ENCODE measurements at regions not wholly inside any gene's neighbourhood (a gene's known extent, or its start where the extent isn't known, plus 50 kb on each side); places are given as distances from the start of the nearest gene placed in this dataset.

DNA sequence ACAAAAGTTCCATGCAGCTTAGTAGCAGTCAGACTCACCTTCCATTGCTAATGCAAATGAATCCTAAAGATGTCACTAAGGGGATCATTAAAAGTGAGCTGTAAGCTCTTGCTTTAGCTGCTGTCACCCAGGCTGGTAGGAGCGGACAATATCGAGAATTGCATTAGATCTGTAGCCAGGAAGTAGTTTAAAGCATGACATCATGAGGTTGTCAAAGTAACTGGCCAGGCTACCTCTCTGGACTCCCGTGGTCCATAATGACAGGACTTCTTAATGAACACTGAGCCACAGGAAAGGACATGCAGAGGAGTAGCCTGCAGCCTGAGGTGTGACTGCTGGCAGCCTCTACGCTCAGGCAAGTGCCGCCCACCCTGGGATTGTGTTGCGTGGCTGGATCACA is 522.3 kb upstream of the NBEA start (continued):
- TF ChIP-seq, protein P1, sequence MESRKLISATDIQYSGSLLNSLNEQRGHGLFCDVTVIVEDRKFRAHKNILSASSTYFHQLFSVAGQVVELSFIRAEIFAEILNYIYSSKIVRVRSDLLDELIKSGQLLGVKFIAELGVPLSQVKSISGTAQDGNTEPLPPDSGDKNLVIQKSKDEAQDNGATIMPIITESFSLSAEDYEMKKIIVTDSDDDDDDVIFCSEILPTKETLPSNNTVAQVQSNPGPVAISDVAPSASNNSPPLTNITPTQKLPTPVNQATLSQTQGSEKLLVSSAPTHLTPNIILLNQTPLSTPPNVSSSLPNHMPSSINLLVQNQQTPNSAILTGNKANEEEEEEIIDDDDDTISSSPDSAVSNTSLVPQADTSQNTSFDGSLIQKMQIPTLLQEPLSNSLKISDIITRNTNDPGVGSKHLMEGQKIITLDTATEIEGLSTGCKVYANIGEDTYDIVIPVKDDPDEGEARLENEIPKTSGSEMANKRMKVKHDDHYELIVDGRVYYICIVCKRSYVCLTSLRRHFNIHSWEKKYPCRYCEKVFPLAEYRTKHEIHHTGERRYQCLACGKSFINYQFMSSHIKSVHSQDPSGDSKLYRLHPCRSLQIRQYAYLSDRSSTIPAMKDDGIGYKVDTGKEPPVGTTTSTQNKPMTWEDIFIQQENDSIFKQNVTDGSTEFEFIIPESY (IDR thresholded peaks at IDR 0.05; ENCODE audit: extremely low read depth, insufficient replicate concordance, low read length), result no peak
- TF ChIP-seq ZFX (IDR thresholded peaks at IDR 0.05) (no peak), SP1 (IDR thresholded peaks at IDR 0.05; ENCODE audit: low read depth) (no peak), ZNF274 (IDR thresholded peaks at IDR 0.05; ENCODE audit: low read depth, low read length) (no peak), ELF1 (IDR thresholded peaks at IDR 0.05; ENCODE audit: borderline replicate concordance, low read depth) (no peak)
- TF ChIP-seq, protein P2, sequence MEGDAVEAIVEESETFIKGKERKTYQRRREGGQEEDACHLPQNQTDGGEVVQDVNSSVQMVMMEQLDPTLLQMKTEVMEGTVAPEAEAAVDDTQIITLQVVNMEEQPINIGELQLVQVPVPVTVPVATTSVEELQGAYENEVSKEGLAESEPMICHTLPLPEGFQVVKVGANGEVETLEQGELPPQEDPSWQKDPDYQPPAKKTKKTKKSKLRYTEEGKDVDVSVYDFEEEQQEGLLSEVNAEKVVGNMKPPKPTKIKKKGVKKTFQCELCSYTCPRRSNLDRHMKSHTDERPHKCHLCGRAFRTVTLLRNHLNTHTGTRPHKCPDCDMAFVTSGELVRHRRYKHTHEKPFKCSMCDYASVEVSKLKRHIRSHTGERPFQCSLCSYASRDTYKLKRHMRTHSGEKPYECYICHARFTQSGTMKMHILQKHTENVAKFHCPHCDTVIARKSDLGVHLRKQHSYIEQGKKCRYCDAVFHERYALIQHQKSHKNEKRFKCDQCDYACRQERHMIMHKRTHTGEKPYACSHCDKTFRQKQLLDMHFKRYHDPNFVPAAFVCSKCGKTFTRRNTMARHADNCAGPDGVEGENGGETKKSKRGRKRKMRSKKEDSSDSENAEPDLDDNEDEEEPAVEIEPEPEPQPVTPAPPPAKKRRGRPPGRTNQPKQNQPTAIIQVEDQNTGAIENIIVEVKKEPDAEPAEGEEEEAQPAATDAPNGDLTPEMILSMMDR (IDR thresholded peaks at IDR 0.05 in 2 of 3, conservative IDR thresholded peaks at IDR 0.05 in 1 of 3; ENCODE audit: borderline replicate concordance in 1 of 3, insufficient read depth in 1 of 3, low read depth in 2 of 3, low read length in 2 of 3), result no peak

DNA sequence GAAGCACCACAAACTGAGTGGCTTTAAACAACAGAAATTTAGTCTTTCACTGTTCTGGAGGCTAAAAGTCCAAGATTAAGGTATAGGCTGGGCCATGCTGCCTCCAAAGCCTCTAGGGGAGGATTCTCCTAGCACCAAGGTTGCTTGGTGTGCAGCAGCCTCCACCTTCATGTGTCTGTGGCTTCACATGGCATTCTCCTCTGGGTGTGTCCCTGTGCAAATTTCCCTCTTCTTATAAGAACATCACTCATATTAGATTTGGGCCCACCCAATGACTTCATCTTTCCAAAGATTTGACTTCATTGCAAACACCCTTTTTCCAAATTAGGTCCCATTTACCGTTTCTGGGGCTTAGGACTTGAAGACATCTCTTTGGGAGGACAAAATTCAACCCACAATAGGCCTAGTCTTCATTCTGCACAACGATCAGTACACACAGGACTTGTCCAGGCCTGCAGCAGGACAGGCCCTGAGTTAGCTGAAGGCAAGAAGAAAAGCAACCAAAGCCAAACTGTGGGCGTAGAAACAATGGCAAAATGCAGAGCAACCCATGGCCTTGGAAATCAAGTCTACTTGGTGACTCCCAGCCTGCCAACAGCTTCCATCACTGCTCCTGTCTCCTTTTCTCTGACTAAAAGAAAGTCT is 521.2 kb upstream of the NBEA start:
- H3K79me2 ChIP-seq (ENCODE audit: insufficient read depth, low read length), result no peaks in the 10 kb centered on the region
- DNase-seq (ENCODE audit: low read depth, low spot score) (no peak), ATAC-seq (no peak)
- TF ChIP-seq SRF (IDR thresholded peaks at IDR 0.05; ENCODE audit: low read depth), result no peak
- TF ChIP-seq EZH2 (IDR thresholded peaks at IDR 0.05), result no peak
- TF ChIP-seq TCF7L2 (IDR thresholded peaks at IDR 0.05; ENCODE audit: borderline replicate concordance, extremely low read depth, insufficient read depth, insufficient read length), result no peak
- TF ChIP-seq, protein P3, sequence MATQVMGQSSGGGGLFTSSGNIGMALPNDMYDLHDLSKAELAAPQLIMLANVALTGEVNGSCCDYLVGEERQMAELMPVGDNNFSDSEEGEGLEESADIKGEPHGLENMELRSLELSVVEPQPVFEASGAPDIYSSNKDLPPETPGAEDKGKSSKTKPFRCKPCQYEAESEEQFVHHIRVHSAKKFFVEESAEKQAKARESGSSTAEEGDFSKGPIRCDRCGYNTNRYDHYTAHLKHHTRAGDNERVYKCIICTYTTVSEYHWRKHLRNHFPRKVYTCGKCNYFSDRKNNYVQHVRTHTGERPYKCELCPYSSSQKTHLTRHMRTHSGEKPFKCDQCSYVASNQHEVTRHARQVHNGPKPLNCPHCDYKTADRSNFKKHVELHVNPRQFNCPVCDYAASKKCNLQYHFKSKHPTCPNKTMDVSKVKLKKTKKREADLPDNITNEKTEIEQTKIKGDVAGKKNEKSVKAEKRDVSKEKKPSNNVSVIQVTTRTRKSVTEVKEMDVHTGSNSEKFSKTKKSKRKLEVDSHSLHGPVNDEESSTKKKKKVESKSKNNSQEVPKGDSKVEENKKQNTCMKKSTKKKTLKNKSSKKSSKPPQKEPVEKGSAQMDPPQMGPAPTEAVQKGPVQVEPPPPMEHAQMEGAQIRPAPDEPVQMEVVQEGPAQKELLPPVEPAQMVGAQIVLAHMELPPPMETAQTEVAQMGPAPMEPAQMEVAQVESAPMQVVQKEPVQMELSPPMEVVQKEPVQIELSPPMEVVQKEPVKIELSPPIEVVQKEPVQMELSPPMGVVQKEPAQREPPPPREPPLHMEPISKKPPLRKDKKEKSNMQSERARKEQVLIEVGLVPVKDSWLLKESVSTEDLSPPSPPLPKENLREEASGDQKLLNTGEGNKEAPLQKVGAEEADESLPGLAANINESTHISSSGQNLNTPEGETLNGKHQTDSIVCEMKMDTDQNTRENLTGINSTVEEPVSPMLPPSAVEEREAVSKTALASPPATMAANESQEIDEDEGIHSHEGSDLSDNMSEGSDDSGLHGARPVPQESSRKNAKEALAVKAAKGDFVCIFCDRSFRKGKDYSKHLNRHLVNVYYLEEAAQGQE (IDR thresholded peaks at IDR 0.05; ENCODE audit: low read depth), result no peak
- no peak for TF ChIP-seq RAD21 (IDR thresholded peaks at IDR 0.05; ENCODE audit: low read depth)
- intact Hi-C loops (cut with micrococcal nuclease), result no loop called here
- ChIA-PET POLR2A (no interaction called here), CTCF (no interaction called here), RAD21 (ENCODE audit: low non-redundant PET in 1 of 2, low total read pairs in 2 of 2, uncharacterized antibody in 2 of 2, unreplicated experiment in 2 of 2) (no interaction called here)
- H3K4me3 ChIP-seq (replicated peaks in 1 of 2; ENCODE audit: low read depth in 1 of 2, low read length in 2 of 2), result no peak overlapping the region
- no peak overlapping the region for H3K9ac ChIP-seq (ENCODE audit: low read length)
- no peaks in the 10 kb centered on the region for H4K20me1 ChIP-seq (ENCODE audit: insufficient read depth)
- H3K27ac ChIP-seq (ENCODE audit: low read depth, low read length), result no peak overlapping the region
- H3K4me1 ChIP-seq (ENCODE audit: control insufficient read depth in 1 of 2, insufficient read depth in 2 of 2, low read length in 2 of 2), result no peaks in the 10 kb centered on the region
- H3K9me3 ChIP-seq (ENCODE audit: control insufficient read depth in 1 of 2, insufficient read depth in 1 of 2, low read depth in 1 of 2, low read length in 2 of 2), result no peaks in the 10 kb centered on the region
- H2AFZ ChIP-seq (ENCODE audit: low read depth, low read length, poor library complexity, severe bottlenecking), result no peak overlapping the region
- H3K36me3 ChIP-seq (ENCODE audit: control insufficient read depth in 1 of 2, insufficient read depth in 2 of 2, low read length in 2 of 2), result no peaks in the 10 kb centered on the region
- no TSS peak for BruUV-seq (replicated peaks)
- no peak overlapping the region for H3K4me2 ChIP-seq (ENCODE audit: low read length)
- no peaks in the 10 kb centered on the region for H3K9me2 ChIP-seq (ENCODE audit: insufficient read depth)
- no peaks in the 10 kb centered on the region for H3K27me3 ChIP-seq (ENCODE audit: insufficient read depth, low read length)
